Neural cell (in vitro differentiated cells): ENCODE measurements at regions not wholly inside any gene's neighbourhood (a gene's known extent, or its start where the extent isn't known, plus 50 kb on each side); places are given as distances from the start of the nearest gene placed in this dataset.

Experiments
- H2AFZ ChIP-seq: fragments of 200-600, 300-800 bp; sonication (generic), shearing (Covaris generic); 2 replicates; pipeline ENCODE4 v1.6.0; 2014; ENCODE audit warnings: low read depth, mild to moderate bottlenecking, antibody characterized with exemption, low read length, moderate library complexity
- H3F3A ChIP-seq: fragments of 200-600 bp; shearing (Covaris generic); 2 replicates; pipeline ENCODE4 v1.6.1; 2016; ENCODE audit warnings: mild to moderate bottlenecking, moderate library complexity, mixed read lengths, antibody characterized with exemption, low read length; ENCODE audit not compliant: insufficient read depth, poor library complexity, severe bottlenecking
- H3K27ac ChIP-seq: fragments of 200-600, 300-800 bp; sonication (generic), shearing (Covaris generic); 2 replicates; pipeline ENCODE4 v1.5.1; 2014; ENCODE audit warnings: mild to moderate bottlenecking, low read length, moderate library complexity
- H3K27me3 ChIP-seq: fragments of 300-800, 200-600 bp; sonication (generic), shearing (Covaris generic); 2 replicates; pipeline ENCODE4 v1.6.0; 2014; ENCODE audit warnings: mild to moderate bottlenecking, low read depth, low read length, moderate library complexity; ENCODE audit not compliant: insufficient read depth
- H3K36me3 ChIP-seq: fragments of 300-800, 200-600 bp; sonication (generic), shearing (Covaris generic); 2 replicates; pipeline ENCODE4 v1.5.1; 2014; ENCODE audit warnings: mild to moderate bottlenecking, antibody characterized with exemption, low read length, moderate library complexity; ENCODE audit not compliant: insufficient read depth
- H3K4me2 ChIP-seq: fragments of 300-800, 200-600 bp; sonication (generic), shearing (Covaris generic); 2 replicates; pipeline ENCODE4 v1.6.0; 2014; ENCODE audit warnings: mild to moderate bottlenecking, low read length
- H3K4me3 ChIP-seq: fragments of 300-800, 200-600 bp; sonication (generic), shearing (Covaris generic); 2 replicates; pipeline ENCODE4 v1.5.1; 2014; ENCODE audit warnings: mild to moderate bottlenecking, low read length, moderate library complexity
- H3K79me2 ChIP-seq: fragments of 200-600 bp; shearing (Covaris generic); replicated peaks from 2 replicates; pipeline ENCODE4 v1.6.0; 2014; ENCODE audit warnings: mild to moderate bottlenecking, low read length, moderate library complexity; ENCODE audit not compliant: insufficient read depth
- H3K9ac ChIP-seq: fragments of 300-800, 200-600 bp; sonication (generic), shearing (Covaris generic); 2 replicates; pipeline ENCODE4 v1.6.1; 2016; ENCODE audit warnings: mild to moderate bottlenecking, low read length, mixed read lengths
- H3K9me2 ChIP-seq: fragments of 200-600 bp; shearing (Covaris generic); 2 replicates; pipeline ENCODE4 v1.6.1; 2016; ENCODE audit warnings: mild to moderate bottlenecking, low read length, mixed read lengths; ENCODE audit not compliant: insufficient read depth
- H3K9me3 ChIP-seq: fragments of 200-600, 300-800 bp; sonication (generic), shearing (Covaris generic); 2 replicates; pipeline ENCODE4 v1.6.1; 2016; ENCODE audit warnings: mild to moderate bottlenecking, mixed run types, low read length, moderate library complexity, mixed read lengths
- H4K20me1 ChIP-seq: fragments of 200-600 bp; shearing (Covaris generic); 2 replicates; pipeline ENCODE4 v1.6.1; 2016; ENCODE audit warnings: mild to moderate bottlenecking, mixed run types; ENCODE audit not compliant: insufficient read depth
- EP300 ChIP-seq: fragments of 450-650 bp; conservative IDR thresholded peaks from 2 replicates; pipeline ENCODE4 v1.6.1; 2014; ENCODE audit warnings: antibody characterized with exemption, mild to moderate bottlenecking, moderate library complexity; ENCODE audit not compliant: poor library complexity, severe bottlenecking
- EZH2 ChIP-seq: fragments of 200-600, 300-800 bp; shearing (Covaris generic), sonication (generic); IDR thresholded peaks from 2 replicates; pipeline ENCODE4 v1.6.1; 2014; ENCODE audit warnings: antibody characterized with exemption, low read length, borderline replicate concordance, mild to moderate bottlenecking; ENCODE audit not compliant: insufficient read depth, poor library complexity, severe bottlenecking
- MXI1 ChIP-seq: fragments of 450-650 bp; conservative IDR thresholded peaks from 2 replicates; pipeline ENCODE4 v1.6.1; 2014; ENCODE audit warnings: antibody characterized with exemption, mild to moderate bottlenecking; ENCODE audit not compliant: poor library complexity, severe bottlenecking
- POLR2AphosphoS5 ChIP-seq: IDR thresholded peaks from 2 replicates; pipeline ENCODE4 v1.6.1; 2012
- RAD21 ChIP-seq: fragments of 450-650 bp; conservative IDR thresholded peaks from 2 replicates; pipeline ENCODE4 v1.6.1; 2014; ENCODE audit warnings: antibody characterized with exemption, mild to moderate bottlenecking, moderate library complexity
- SMC3 ChIP-seq: fragments of 450-650 bp; conservative IDR thresholded peaks from 2 replicates; pipeline ENCODE4 v1.6.1; 2014; ENCODE audit warnings: antibody characterized with exemption, mild to moderate bottlenecking, moderate library complexity; ENCODE audit not compliant: poor library complexity
- TAF1 ChIP-seq: IDR thresholded peaks from 2 replicates; pipeline ENCODE4 v1.6.1; 2012; ENCODE audit warnings: low read depth
- TF ChIP-seq, protein P1 (sequence below): fragments of 450-650 bp; IDR thresholded peaks from 2 replicates; pipeline ENCODE4 v1.5.1; 2014; ENCODE audit warnings: antibody characterized with exemption, mild to moderate bottlenecking, moderate library complexity; ENCODE audit not compliant: poor library complexity, severe bottlenecking
- TF ChIP-seq, protein P2 (sequence below): IDR thresholded peaks from 2 replicates; pipeline ENCODE4 v1.6.1; 2012; ENCODE audit warnings: borderline replicate concordance

DNA sequence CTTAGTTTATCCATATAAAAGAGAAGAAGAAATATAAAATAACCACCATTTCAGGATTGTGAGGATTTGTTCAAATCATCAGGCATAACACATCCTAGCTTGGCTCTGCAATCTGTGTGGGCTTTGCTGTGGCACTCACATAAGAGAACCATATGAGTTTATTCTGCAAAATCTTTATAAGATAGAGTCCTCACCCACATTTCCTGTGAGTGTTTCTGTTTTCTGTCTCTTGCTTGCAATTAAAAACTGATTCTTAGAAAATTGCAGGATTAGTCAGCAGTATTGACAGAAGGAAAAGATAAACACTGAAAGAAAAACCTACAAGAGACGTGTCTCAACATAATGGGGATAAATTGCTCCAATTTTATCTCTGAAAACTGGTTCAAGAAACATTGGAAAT, 258.5 kb downstream of the RND3 start:
- no peak for TF ChIP-seq RAD21
- TF ChIP-seq, protein P1, sequence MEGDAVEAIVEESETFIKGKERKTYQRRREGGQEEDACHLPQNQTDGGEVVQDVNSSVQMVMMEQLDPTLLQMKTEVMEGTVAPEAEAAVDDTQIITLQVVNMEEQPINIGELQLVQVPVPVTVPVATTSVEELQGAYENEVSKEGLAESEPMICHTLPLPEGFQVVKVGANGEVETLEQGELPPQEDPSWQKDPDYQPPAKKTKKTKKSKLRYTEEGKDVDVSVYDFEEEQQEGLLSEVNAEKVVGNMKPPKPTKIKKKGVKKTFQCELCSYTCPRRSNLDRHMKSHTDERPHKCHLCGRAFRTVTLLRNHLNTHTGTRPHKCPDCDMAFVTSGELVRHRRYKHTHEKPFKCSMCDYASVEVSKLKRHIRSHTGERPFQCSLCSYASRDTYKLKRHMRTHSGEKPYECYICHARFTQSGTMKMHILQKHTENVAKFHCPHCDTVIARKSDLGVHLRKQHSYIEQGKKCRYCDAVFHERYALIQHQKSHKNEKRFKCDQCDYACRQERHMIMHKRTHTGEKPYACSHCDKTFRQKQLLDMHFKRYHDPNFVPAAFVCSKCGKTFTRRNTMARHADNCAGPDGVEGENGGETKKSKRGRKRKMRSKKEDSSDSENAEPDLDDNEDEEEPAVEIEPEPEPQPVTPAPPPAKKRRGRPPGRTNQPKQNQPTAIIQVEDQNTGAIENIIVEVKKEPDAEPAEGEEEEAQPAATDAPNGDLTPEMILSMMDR = no peak
- TF ChIP-seq SMC3 = no peak
- no peak for TF ChIP-seq POLR2AphosphoS5
- no peak for TF ChIP-seq MXI1
- no peak for TF ChIP-seq EZH2
- TF ChIP-seq EP300 = no peak
- TF ChIP-seq, protein P2, sequence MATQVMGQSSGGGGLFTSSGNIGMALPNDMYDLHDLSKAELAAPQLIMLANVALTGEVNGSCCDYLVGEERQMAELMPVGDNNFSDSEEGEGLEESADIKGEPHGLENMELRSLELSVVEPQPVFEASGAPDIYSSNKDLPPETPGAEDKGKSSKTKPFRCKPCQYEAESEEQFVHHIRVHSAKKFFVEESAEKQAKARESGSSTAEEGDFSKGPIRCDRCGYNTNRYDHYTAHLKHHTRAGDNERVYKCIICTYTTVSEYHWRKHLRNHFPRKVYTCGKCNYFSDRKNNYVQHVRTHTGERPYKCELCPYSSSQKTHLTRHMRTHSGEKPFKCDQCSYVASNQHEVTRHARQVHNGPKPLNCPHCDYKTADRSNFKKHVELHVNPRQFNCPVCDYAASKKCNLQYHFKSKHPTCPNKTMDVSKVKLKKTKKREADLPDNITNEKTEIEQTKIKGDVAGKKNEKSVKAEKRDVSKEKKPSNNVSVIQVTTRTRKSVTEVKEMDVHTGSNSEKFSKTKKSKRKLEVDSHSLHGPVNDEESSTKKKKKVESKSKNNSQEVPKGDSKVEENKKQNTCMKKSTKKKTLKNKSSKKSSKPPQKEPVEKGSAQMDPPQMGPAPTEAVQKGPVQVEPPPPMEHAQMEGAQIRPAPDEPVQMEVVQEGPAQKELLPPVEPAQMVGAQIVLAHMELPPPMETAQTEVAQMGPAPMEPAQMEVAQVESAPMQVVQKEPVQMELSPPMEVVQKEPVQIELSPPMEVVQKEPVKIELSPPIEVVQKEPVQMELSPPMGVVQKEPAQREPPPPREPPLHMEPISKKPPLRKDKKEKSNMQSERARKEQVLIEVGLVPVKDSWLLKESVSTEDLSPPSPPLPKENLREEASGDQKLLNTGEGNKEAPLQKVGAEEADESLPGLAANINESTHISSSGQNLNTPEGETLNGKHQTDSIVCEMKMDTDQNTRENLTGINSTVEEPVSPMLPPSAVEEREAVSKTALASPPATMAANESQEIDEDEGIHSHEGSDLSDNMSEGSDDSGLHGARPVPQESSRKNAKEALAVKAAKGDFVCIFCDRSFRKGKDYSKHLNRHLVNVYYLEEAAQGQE = no peak
- TF ChIP-seq TAF1 = no peak
- no peaks in the 10 kb centered on the region for H3K79me2 ChIP-seq
- no peaks in the 10 kb centered on the region for H3K36me3 ChIP-seq
- no peak overlapping the region for H3K27ac ChIP-seq
- no peaks in the 10 kb centered on the region for H3F3A ChIP-seq
- H4K20me1 ChIP-seq = no peaks in the 10 kb centered on the region
- H3K4me2 ChIP-seq = no peak overlapping the region
- no peak overlapping the region for H3K9ac ChIP-seq
- no peak overlapping the region for H3K4me3 ChIP-seq
- H3K9me2 ChIP-seq = no peaks in the 10 kb centered on the region
- no peak overlapping the region for H2AFZ ChIP-seq
- H3K9me3 ChIP-seq = no peaks in the 10 kb centered on the region
- no peaks in the 10 kb centered on the region for H3K27me3 ChIP-seq

DNA sequence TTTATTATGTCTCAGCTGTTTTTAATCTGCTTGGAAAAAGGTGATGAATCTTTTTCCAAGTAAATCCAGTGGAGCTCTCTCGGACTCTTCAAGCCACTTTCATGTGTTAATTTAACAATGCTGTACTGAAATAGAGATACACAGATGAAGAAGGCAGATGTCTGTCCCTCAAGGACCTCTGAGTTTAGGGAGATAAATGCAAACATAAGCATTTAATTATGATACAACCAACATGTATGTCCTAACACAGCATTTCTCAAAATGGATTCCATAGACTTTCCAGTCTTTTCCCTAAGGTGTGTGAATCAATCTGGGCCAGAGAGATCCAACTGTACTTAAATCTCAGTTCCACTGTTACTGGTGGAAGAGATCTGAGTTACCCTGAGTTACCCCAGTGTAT, 262.4 kb downstream of the RND3 start:
- Histone ChIP-seq H3K36me3 (no peaks in the 10 kb centered on the region), H4K20me1 (no peaks in the 10 kb centered on the region), H3K27ac (no peak overlapping the region), H3F3A (no peaks in the 10 kb centered on the region), H3K9me2 (no peaks in the 10 kb centered on the region), H3K9me3 (no peaks in the 10 kb centered on the region), H3K4me3 (no peak overlapping the region), H3K9ac (no peak overlapping the region), H3K79me2 (no peaks in the 10 kb centered on the region), H3K27me3 (no peaks in the 10 kb centered on the region), H3K4me2 (no peak overlapping the region), H2AFZ (no peak overlapping the region)
- TF ChIP-seq EP300 (no peak), TAF1 (no peak), RAD21 (no peak), POLR2AphosphoS5 (no peak), SMC3 (no peak), MXI1 (no peak), EZH2 (no peak)
- TF ChIP-seq, protein P2 = no peak
- TF ChIP-seq, protein P1 = no peak
